Embryonic facial prominence (tissue), 1 donor: ENCODE measurements at regions not wholly inside any gene's neighbourhood (a gene's known extent, or its start where the extent isn't known, plus 50 kb on each side); places are given as distances from the start of the nearest gene placed in this dataset.
"Not testable (repeated sequence)": the region's sequence is repeated elsewhere in the genome, so short reads cannot be mapped to it uniquely, and the experiment has no call there.

Experiments used
- DNase-seq: peaks from one replicate; pipeline ENCODE4 v3.0.0-alpha.2; 2016; ENCODE audit errors: extremely low spot score

GRCh38 chr10:44008270-44008916 is 359.7 kb upstream of the ZNF32 start:
- DNase-seq, result no peak

DNA sequence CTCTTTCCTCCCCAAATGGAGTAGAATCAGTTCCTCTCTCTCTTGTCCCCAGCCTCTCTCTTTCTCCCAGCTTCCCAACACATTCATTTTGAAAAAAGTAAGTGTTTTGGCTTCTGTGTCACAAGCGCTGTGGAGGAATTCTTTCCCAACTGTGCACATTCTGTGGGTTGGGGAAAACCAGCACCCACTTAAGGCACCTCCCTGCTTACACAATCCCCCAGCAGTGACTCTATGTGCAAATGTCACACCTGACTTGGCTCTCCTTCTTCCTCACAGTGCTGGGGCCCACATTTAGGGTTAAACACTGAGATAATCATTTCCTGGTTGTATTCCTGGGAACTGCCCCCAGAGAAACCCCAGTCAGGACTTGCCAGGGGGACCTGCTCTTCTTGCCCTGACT is 358.1 kb upstream of the ZNF32 start:
- no peak for DNase-seq

- no peak for DNase-seq
Observed at GRCh38 chr10:44005788-44006099, 357.1 kb upstream of the ZNF32 start.

- DNase-seq, result no peak
Observed at GRCh38 chr10:44004913-44005787, 356.5 kb upstream of the ZNF32 start.

DNA sequence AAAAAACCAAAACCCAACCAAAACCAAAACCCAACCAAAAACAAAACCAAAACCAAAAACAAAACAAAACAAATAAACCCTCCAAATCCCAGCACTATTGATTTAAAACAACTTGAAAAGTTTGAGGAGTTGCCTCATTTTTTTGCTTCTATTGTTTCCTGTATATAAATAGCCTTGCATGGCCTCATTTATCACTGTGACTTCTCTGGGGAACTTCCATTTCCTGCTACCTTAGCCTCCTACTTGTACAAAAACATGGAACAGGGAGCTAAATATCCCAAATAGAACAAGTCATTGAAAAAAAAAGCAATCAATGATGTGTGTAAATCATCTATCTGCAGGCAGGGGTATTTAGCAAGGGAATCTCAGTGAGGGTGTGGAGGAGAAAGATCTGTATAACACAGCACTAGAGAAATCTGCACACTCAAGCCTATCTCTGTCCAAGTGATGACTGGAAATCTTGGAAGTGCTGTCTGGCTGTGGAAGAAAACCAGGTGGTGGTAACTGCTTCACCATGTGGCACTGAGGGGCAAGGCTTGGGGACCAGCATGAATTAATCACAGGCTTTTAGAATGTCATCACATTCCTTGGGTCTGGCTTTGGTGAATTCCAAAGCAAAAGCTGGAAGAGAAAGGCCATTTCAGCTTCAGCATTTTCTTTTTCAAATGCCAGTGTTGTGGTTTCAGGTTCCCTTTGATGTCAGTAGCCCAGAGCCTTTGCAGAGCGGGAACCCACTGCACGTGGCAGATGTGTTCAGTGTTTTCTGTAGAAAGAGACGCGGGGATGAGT is 349.5 kb upstream of the ZNF32 start:
- no peak for DNase-seq

GRCh38 chr10:43997330-43997729 is 348.6 kb upstream of the ZNF32 start:
- no peak for DNase-seq

GRCh38 chr10:43994539-43994938 is 345.9 kb upstream of the ZNF32 start:
- DNase-seq, result no peak

GRCh38 chr10:43992816-43993215 is 344.1 kb upstream of the ZNF32 start:
- DNase-seq, result not testable (repeated sequence)

DNA sequence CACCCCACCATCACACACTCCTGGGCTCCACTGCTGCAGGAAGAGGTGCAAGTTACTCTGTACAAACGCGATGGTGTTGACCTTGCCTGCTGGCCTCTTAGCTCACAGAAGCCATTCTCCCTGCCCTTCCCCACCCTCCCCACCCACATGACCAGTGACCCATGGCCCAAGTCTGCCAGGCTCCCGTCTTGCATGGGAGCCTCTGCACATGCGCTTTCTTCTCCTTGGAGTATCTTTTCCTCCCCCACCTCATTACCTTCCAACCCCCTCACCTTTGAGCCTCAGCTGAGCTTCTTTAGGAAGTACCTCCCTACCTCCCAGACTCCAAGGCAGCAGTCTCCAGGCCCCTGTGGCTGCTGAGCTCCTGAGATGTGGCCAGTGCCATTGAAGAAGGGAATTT is 337.7 kb upstream of the ZNF32 start:
- DNase-seq, result no peak

GRCh38 chr10:43985941-43986340 is 337.3 kb upstream of the ZNF32 start:
- DNase-seq, result no peak

DNA sequence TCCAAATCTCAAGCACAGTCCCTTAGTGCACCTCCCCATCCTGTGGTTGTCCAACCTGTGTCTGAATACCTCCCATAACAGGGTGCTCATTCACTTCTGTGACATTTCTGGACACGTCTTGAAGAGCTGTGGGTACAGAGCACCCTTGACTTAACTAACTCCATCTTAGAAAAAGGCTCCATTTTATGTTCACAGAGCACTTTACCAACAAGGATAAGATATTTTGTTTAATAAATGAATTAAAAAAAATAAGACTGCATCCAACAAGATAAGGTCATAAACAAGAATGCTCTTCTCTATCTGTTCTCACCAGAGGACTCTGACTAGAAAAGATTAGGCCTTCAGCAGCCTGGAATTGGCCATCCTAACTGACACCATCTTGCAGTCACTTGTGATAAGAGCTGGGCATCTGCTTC is 335.2 kb upstream of the ZNF32 start:
- no peak for DNase-seq

GRCh38 chr10:43983405-43983804 is 334.7 kb upstream of the ZNF32 start:
- DNase-seq, result no peak

DNA sequence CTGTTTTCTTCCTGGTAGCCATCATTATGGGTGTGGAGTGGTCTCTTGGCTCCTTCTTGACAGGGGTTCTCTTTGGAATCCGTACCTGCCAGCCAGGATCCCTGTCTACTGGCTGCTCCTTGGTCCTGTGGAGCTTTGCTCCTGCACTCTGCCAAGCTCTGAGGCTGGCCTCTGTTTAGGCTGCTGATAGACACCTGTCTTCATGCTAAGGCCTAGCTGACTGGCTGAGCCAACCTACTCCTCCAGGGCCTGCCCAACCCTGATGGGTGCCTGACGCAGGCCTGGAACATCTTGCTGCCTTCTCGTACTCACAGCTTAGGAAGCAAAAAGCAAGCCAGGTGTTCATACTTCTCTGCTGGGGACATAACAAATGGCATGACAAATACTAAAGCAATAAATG is 333.6 kb upstream of the ZNF32 start:
- DNase-seq, result no peak

GRCh38 chr10:43981696-43982095 is 333.0 kb upstream of the ZNF32 start:
- DNase-seq, result no peak

DNA sequence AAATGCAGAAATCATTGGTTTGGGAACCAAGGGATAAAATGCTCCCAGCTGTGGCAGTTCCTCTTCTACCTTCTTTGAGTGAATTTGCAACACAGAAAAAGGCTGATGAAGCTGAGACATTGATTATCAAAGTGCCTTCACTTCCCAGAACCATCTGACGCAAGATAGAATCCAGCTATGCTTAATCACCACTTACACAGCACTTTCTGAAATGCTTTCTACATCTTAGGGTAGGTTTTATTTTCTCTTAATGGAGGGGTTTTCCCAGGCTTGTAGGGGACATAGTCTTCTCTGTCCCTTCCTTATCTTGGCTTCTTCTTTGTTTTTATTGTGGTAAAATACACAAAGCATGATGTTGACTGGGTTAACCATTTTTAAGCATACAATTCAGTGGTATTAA is 332.6 kb upstream of the ZNF32 start:
- no peak for DNase-seq

- no peak for DNase-seq
Observed at GRCh38 chr10:43980715-43981114, 332.0 kb upstream of the ZNF32 start.

DNA sequence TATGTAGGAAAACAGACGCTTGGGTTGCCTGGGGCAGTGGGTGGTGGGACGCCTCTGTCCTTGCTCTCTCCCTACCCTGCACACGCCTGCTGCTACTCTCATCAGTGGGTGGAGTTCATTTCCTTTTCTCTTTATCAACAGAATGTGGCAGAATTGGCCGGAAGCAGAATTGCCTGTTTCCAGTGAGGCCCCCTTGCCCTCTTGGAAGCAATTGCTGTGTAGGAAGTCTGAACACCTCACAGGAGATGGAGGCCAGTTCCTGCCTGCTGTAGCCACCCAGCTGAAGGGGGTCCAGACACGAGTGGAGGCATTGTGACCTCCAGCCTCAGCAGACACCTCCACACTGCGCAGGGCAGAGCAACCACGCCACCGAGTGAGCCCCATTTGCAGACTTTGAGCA is 331.6 kb upstream of the ZNF32 start:
- no peak for DNase-seq

DNA sequence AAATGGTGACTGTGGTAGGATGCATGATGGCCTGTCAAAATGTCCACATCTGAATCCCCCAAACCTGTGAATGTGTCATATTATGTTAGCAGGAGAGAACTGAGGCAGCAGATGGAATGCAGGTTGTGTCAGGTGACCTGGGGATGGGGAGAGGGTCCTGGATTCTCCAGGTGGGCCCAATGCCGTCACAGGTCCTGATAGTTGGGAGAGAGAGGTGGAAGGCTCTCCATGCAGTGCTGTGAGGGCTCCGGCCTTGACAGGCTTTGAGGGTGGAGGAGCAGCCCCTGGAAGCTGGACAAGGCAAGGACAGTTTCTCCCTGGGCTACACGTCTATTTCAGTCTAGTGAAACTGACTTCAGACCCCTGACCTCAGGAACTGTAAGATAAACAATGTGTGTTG is 330.9 kb upstream of the ZNF32 start:
- no peak for DNase-seq

- DNase-seq, result no peak
Observed at GRCh38 chr10:43978936-43979335, 330.3 kb upstream of the ZNF32 start.

GRCh38 chr10:43978091-43978490 is 329.4 kb upstream of the ZNF32 start:
- DNase-seq, result no peak

GRCh38 chr10:43976292-43976691 is 327.6 kb upstream of the ZNF32 start:
- DNase-seq, result no peak

GRCh38 chr10:43973801-43974200 is 325.1 kb upstream of the ZNF32 start:
- DNase-seq, result no peak
